ENCODE measurements at regions not wholly inside any gene's neighbourhood (a gene's known extent, or its start where the extent isn't known, plus 50 kb on each side); places are given as distances from the start of the nearest gene placed in this dataset.

- DNase-seq (ENCODE audit: low read depth): no peak
These were observed 77.8 kb downstream of the DLL1 start for GRCh38 chr6:170212956-170213636.

GRCh38 chr6:170212051-170212756 is 78.7 kb downstream of the DLL1 start:
- DNase-seq (ENCODE audit: low read depth): no peak

- DNase-seq (ENCODE audit: low read depth): no peak
These were observed 79.4 kb downstream of the DLL1 start for GRCh38 chr6:170211404-170212025.

GRCh38 chr6:170210651-170211403 is 80.1 kb downstream of the DLL1 start:
- DNase-seq (ENCODE audit: low read depth): no peak

GRCh38 chr6:170210026-170210390 is 80.9 kb downstream of the DLL1 start:
- DNase-seq (ENCODE audit: low read depth): no peak

GRCh38 chr6:170209354-170210025 is 81.4 kb downstream of the DLL1 start:
- no peak for DNase-seq (ENCODE audit: low read depth)

- DNase-seq (ENCODE audit: low read depth): no peak
These were observed 82.1 kb downstream of the DLL1 start for GRCh38 chr6:170208651-170209353.

- DNase-seq (ENCODE audit: low read depth): no peak
These were observed 82.7 kb downstream of the DLL1 start for GRCh38 chr6:170208182-170208601.

GRCh38 chr6:170207586-170208181 is 83.2 kb downstream of the DLL1 start:
- no peak for DNase-seq (ENCODE audit: low read depth)

- no peak for DNase-seq (ENCODE audit: low read depth)
These were observed 83.9 kb downstream of the DLL1 start for GRCh38 chr6:170206851-170207431.

GRCh38 chr6:170206317-170206621 is 84.6 kb downstream of the DLL1 start:
- no peak for DNase-seq (ENCODE audit: low read depth)

- no peak for DNase-seq (ENCODE audit: low read depth)
These were observed 85.2 kb downstream of the DLL1 start for GRCh38 chr6:170205534-170206316.

GRCh38 chr6:170205126-170205525 is 85.8 kb downstream of the DLL1 start:
- no peak for DNase-seq (ENCODE audit: low read depth)

GRCh38 chr6:170203212-170203611 is 87.7 kb downstream of the DLL1 start:
- no peak for DNase-seq (ENCODE audit: low read depth)

- DNase-seq (ENCODE audit: low read depth): no peak
These were observed 88.3 kb downstream of the DLL1 start for GRCh38 chr6:170202416-170203135.

- DNase-seq (ENCODE audit: low read depth): no peak
These were observed 89.5 kb downstream of the DLL1 start for GRCh38 chr6:170201361-170201760.

GRCh38 chr6:170200458-170200891 is 90.4 kb downstream of the DLL1 start:
- DNase-seq (ENCODE audit: low read depth): no peak

- DNase-seq (ENCODE audit: low read depth): no peak
These were observed 91.2 kb downstream of the DLL1 start for GRCh38 chr6:170199716-170200115.

GRCh38 chr6:170198298-170198697 is 92.6 kb downstream of the DLL1 start:
- DNase-seq (ENCODE audit: low read depth): no peak
